Prostate gland (tissue), 2 donors: ENCODE measurements at regions not wholly inside any gene's neighbourhood (a gene's known extent, or its start where the extent isn't known, plus 50 kb on each side); places are given as distances from the start of the nearest gene placed in this dataset.

Source experiments
- POLR2A ChIP-seq: fragments of 450-650 bp; IDR thresholded peaks from one replicate; pipeline ENCODE4 v1.6.1; 2016; ENCODE audit warnings: antibody characterized with exemption, mild to moderate bottlenecking
- TF ChIP-seq, protein P1 (sequence below), 4 experiments: fragments of 200-600 bp in 2 of 4; fragments of 450-650 bp in 2 of 4; sonication (generic) in 2 of 4; IDR thresholded peaks; 1 replicate in 3 of 4; 2 replicates in 1 of 4; pipeline ENCODE4 v1.5.1; 2016 to 2019; ENCODE audit warnings: antibody characterized with exemption in 4 of 4, mild to moderate bottlenecking in 2 of 4, moderate library complexity in 2 of 4

- no peak for TF ChIP-seq POLR2A
- TF ChIP-seq, protein P1, sequence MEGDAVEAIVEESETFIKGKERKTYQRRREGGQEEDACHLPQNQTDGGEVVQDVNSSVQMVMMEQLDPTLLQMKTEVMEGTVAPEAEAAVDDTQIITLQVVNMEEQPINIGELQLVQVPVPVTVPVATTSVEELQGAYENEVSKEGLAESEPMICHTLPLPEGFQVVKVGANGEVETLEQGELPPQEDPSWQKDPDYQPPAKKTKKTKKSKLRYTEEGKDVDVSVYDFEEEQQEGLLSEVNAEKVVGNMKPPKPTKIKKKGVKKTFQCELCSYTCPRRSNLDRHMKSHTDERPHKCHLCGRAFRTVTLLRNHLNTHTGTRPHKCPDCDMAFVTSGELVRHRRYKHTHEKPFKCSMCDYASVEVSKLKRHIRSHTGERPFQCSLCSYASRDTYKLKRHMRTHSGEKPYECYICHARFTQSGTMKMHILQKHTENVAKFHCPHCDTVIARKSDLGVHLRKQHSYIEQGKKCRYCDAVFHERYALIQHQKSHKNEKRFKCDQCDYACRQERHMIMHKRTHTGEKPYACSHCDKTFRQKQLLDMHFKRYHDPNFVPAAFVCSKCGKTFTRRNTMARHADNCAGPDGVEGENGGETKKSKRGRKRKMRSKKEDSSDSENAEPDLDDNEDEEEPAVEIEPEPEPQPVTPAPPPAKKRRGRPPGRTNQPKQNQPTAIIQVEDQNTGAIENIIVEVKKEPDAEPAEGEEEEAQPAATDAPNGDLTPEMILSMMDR (IDR thresholded peaks at IDR 0.05) = no peak
Measured at GRCh38 chr11:103609117-103610066, 427.0 kb upstream of the DDI1 start.
